Stimulated activated CD8-positive, alpha-beta memory T cell treated with anti-CD3 and anti-CD28 coated beads, Interleukin-4, amount 100 ng/mL, for 48 hours (primary cell): ENCODE measurements at regions not wholly inside any gene's neighbourhood (a gene's known extent, or its start where the extent isn't known, plus 50 kb on each side); places are given as distances from the start of the nearest gene placed in this dataset.

Source experiments
- DNase-seq: peaks from one replicate; pipeline ENCODE4 v3.0.0-alpha.2; 2020

GRCh38 chr9:135413086-135413375, 66.6 kb upstream of the PPP1R26 start:
- DNase-seq, result no peak

- no peak for DNase-seq
Observed at GRCh38 chr9:135413461-135413860, 66.1 kb upstream of the PPP1R26 start.

DNA sequence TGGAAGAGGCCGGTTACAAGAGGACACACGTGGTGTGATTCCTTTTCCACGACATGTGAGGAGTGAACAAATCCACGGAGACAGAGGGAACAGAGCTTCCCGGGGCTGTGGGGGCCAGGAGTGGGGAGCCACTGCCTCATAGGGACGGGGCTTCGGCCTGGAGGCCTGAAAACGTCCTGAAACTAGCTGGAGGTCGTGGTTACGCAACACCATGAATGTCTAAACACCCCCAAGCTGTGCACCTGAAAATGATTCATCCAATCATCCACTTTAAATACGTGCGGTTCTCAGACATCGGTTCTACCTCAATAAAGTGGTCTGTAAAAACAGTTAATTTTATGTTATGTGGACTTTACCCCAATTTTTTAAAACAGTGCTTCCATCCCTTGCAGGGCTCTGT, 65.3 kb upstream of the PPP1R26 start:
- no peak for DNase-seq

DNA sequence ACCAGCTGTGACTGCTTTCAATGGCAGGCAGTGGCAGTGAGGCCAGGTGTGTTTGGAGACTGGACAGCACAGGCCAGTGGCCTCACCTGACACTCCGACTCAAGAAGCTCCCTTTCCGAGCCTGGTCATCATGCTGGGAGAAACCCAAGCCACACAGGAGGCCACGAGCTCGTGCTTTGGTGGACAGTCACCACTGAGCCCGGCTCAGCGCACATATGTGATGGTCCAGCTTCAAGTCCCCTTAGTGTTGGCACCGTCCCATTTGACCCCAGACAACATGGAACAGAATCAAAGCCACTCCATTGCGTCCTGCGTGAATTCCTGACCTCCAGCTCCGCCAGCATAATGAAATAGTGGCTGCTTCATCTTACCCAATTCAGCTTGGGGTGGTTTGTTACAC, 64.0 kb upstream of the PPP1R26 start:
- DNase-seq, result no peak

DNA sequence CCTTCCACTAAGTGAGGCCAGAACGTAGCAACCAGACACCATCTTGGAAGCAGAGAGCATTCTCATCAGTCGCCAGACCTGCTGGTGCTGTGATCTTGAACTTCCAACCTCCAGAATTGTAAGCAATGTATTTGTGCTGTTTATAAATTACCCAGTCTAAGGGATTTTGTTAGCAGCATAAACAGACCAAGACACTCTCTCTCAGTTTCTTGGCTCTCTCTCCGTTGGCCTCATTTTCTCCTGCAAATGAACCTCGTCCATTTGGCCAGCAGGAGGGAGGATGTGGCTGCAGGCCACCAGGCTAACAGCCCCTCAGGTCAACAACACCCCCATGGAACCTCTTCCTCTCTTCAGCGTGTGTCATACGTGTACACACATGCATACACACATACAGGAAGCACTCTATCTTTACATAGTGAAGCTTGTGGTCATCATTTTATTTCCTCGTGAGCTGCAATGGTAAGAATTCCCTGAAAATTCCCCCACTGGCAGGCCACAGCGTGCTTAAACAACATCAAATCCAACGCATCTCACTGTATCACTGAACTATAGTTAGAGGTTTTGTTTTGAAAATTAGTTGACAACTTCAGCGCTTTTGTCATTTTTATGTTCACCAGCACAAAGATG, 62.8 kb upstream of the PPP1R26 start:
- no peak for DNase-seq

- DNase-seq, result no peak
Observed at GRCh38 chr9:135418161-135418560, 61.4 kb upstream of the PPP1R26 start.

- no peak for DNase-seq
Observed at GRCh38 chr9:135419106-135419505, 60.5 kb upstream of the PPP1R26 start.

- no peak for DNase-seq
Observed at GRCh38 chr9:135422341-135422944, 57.1 kb upstream of the PPP1R26 start.

- DNase-seq, result no peak
Observed at GRCh38 chr9:135423725-135424124, 55.9 kb upstream of the PPP1R26 start.
